ENCODE measurements at regions not wholly inside any gene's neighbourhood (a gene's known extent, or its start where the extent isn't known, plus 50 kb on each side); places are given as distances from the start of the nearest gene placed in this dataset.

- Histone ChIP-seq H3K4me3 (no peak overlapping the region), H3K4me1 (no peaks in the 10 kb centered on the region), H3K27me3 (no peaks in the 10 kb centered on the region), H3K9me3 (peaks cover 0 to 15% (median 0%) of the 10 kb centered on the region in 4 donors), H3K36me3 (no peaks in the 10 kb centered on the region), H3K27ac (no peak overlapping the region)
- intact Hi-C loops (cut with DNase I; ENCODE audit: low total_unique reads), result no loop called here
- 49 to 74% (median 68%) methylated on average over 1 of the region's 1 CpG for WGBS, 5 donors
- TF ChIP-seq EP300 (IDR thresholded peaks at IDR 0.05) (no peak), POLR2A (IDR thresholded peaks at IDR 0.05) (no peak), POLR2AphosphoS5 (IDR thresholded peaks at IDR 0.05) (no peak), CTCF (IDR thresholded peaks at IDR 0.05) (no peak)
- DNase-seq, result no peak
Observed at GRCh38 chr7:53596230-53596629, 560.8 kb downstream of the POM121L12 start.

GRCh38 chr7:53600296-53600695 is 564.9 kb downstream of the POM121L12 start:
- intact Hi-C loops (cut with DNase I; ENCODE audit: low total_unique reads), result no loop called here
- no peaks in the 10 kb centered on the region for H3K27me3 ChIP-seq
- WGBS, 5 donors, result 66 to 86% (median 78%) methylated on average over 4 of the region's 4 CpGs
- TF ChIP-seq CTCF (IDR thresholded peaks at IDR 0.05) (no peak), EP300 (IDR thresholded peaks at IDR 0.05) (no peak), POLR2AphosphoS5 (IDR thresholded peaks at IDR 0.05) (no peak), POLR2A (IDR thresholded peaks at IDR 0.05) (no peak)
- H3K4me1 ChIP-seq, result no peaks in the 10 kb centered on the region
- H3K36me3 ChIP-seq, result no peaks in the 10 kb centered on the region
- no peak overlapping the region for H3K27ac ChIP-seq
- H3K9me3 ChIP-seq, result peaks cover 0 to 29% (median 5%) of the 10 kb centered on the region in 4 donors
- no peak for DNase-seq
- H3K4me3 ChIP-seq, result no peak overlapping the region

GRCh38 chr7:53602817-53603418 is 567.5 kb downstream of the POM121L12 start:
- intact Hi-C loops (cut with DNase I; ENCODE audit: low total_unique reads), result no loop called here
- Histone ChIP-seq H3K9me3 (peaks cover 0 to 14% (median 7%) of the 10 kb centered on the region in 4 donors), H3K36me3 (no peaks in the 10 kb centered on the region), H3K27me3 (no peaks in the 10 kb centered on the region), H3K27ac (no peak overlapping the region), H3K4me1 (no peaks in the 10 kb centered on the region), H3K4me3 (no peak overlapping the region)
- TF ChIP-seq CTCF (IDR thresholded peaks at IDR 0.05), result no peak
- TF ChIP-seq POLR2AphosphoS5 (IDR thresholded peaks at IDR 0.05), result no peak
- no peak for TF ChIP-seq EP300 (IDR thresholded peaks at IDR 0.05)
- no peak for TF ChIP-seq POLR2A (IDR thresholded peaks at IDR 0.05)
- no peak for DNase-seq
- WGBS, 5 donors, result 80 to 90% (median 84%) methylated on average over 5 to 6 of the region's 6 CpGs

GRCh38 chr7:53603461-53603860 is 568.0 kb downstream of the POM121L12 start:
- Histone ChIP-seq H3K27me3 (no peaks in the 10 kb centered on the region), H3K9me3 (peaks cover 0 to 14% (median 7%) of the 10 kb centered on the region in 4 donors), H3K27ac (no peak overlapping the region), H3K36me3 (no peaks in the 10 kb centered on the region), H3K4me3 (no peak overlapping the region), H3K4me1 (no peaks in the 10 kb centered on the region)
- intact Hi-C loops (cut with DNase I; ENCODE audit: low total_unique reads), result no loop called here
- WGBS, 5 donors, result 80 to 90% (median 85%) methylated on average over 6 of the region's 6 CpGs
- DNase-seq, result no peak
- no peak for TF ChIP-seq POLR2A (IDR thresholded peaks at IDR 0.05)
- TF ChIP-seq POLR2AphosphoS5 (IDR thresholded peaks at IDR 0.05), result no peak
- TF ChIP-seq CTCF (IDR thresholded peaks at IDR 0.05), result no peak
- TF ChIP-seq EP300 (IDR thresholded peaks at IDR 0.05), result no peak
